HL-60 (cell line): ENCODE measurements at regions not wholly inside any gene's neighbourhood (a gene's known extent, or its start where the extent isn't known, plus 50 kb on each side); places are given as distances from the start of the nearest gene placed in this dataset.

Experiments used
- DNase-seq, 2 experiments: peaks; one replicate each; pipeline ENCODE4 v3.0.0-alpha.2; 2010 to 2020; ENCODE audit warnings: low read depth in 1 of 2, low spot score in 1 of 2
- H3K27ac ChIP-seq: fragments of 250-450 bp; sonication (Bioruptor Pico); replicated peaks from 2 replicates; pipeline ENCODE4 v1.5.1; 2020; ENCODE audit warnings: mild to moderate bottlenecking, moderate library complexity
- H3K27me3 ChIP-seq: fragments of 250-450 bp; sonication (Bioruptor Pico); 2 replicates; pipeline ENCODE4 v1.5.1; 2021; ENCODE audit warnings: mild to moderate bottlenecking, moderate library complexity; ENCODE audit not compliant: insufficient read depth, poor library complexity, severe bottlenecking
- H3K4me3 ChIP-seq: replicated peaks from 2 replicates; pipeline ENCODE4 v1.5.1; 2011; ENCODE audit warnings: mild to moderate bottlenecking, control low read depth, low read length; ENCODE audit not compliant: insufficient read depth
- GABPA ChIP-seq: IDR thresholded peaks from 2 replicates; pipeline ENCODE4 v1.6.1; 2012; ENCODE audit warnings: low read depth
- POLR2AphosphoS5 ChIP-seq: IDR thresholded peaks from 2 replicates; pipeline ENCODE4 v1.6.1; 2012; ENCODE audit warnings: low read depth
- SPI1 ChIP-seq: IDR thresholded peaks from 2 replicates; pipeline ENCODE4 v1.6.1; 2012; ENCODE audit warnings: low read depth, mild to moderate bottlenecking, borderline replicate concordance
- TF ChIP-seq, protein P1 (sequence below): IDR thresholded peaks from one replicate; pipeline ENCODE4 v1.5.1; 2011; ENCODE audit warnings: low read length, control low read depth, inconsistent platforms; ENCODE audit not compliant: insufficient read depth
- TF ChIP-seq, protein P2 (sequence below): IDR thresholded peaks from 2 replicates; pipeline ENCODE4 v1.6.1; 2012; ENCODE audit warnings: low read depth; ENCODE audit not compliant: insufficient replicate concordance

DNA sequence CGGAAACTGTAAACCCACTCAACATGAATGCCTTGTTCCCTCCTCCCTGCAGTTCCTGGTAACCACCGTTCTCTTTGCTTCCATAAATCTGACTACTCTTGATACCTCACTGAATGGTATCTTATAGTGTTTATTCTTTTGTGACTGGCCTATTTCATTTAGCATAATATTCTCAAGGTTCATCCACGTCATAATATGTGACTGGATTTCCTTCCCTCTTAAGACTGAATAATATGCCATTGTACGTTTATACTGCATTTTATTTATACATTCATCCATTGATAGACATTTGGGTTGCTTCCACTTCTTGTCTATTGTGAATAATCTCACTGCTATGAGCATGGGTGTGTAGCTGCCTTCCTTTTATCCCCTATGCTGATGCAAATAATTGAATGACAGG lies 253.3 kb upstream of the SMARCA2 start:
- Histone ChIP-seq H3K27me3 (no peaks in the 10 kb centered on the region), H3K27ac (no peak overlapping the region), H3K4me3 (no peak overlapping the region)
- TF ChIP-seq SPI1 (no peak), POLR2AphosphoS5 (no peak), GABPA (no peak)
- TF ChIP-seq, protein P1, sequence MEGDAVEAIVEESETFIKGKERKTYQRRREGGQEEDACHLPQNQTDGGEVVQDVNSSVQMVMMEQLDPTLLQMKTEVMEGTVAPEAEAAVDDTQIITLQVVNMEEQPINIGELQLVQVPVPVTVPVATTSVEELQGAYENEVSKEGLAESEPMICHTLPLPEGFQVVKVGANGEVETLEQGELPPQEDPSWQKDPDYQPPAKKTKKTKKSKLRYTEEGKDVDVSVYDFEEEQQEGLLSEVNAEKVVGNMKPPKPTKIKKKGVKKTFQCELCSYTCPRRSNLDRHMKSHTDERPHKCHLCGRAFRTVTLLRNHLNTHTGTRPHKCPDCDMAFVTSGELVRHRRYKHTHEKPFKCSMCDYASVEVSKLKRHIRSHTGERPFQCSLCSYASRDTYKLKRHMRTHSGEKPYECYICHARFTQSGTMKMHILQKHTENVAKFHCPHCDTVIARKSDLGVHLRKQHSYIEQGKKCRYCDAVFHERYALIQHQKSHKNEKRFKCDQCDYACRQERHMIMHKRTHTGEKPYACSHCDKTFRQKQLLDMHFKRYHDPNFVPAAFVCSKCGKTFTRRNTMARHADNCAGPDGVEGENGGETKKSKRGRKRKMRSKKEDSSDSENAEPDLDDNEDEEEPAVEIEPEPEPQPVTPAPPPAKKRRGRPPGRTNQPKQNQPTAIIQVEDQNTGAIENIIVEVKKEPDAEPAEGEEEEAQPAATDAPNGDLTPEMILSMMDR: no peak
- TF ChIP-seq, protein P2, sequence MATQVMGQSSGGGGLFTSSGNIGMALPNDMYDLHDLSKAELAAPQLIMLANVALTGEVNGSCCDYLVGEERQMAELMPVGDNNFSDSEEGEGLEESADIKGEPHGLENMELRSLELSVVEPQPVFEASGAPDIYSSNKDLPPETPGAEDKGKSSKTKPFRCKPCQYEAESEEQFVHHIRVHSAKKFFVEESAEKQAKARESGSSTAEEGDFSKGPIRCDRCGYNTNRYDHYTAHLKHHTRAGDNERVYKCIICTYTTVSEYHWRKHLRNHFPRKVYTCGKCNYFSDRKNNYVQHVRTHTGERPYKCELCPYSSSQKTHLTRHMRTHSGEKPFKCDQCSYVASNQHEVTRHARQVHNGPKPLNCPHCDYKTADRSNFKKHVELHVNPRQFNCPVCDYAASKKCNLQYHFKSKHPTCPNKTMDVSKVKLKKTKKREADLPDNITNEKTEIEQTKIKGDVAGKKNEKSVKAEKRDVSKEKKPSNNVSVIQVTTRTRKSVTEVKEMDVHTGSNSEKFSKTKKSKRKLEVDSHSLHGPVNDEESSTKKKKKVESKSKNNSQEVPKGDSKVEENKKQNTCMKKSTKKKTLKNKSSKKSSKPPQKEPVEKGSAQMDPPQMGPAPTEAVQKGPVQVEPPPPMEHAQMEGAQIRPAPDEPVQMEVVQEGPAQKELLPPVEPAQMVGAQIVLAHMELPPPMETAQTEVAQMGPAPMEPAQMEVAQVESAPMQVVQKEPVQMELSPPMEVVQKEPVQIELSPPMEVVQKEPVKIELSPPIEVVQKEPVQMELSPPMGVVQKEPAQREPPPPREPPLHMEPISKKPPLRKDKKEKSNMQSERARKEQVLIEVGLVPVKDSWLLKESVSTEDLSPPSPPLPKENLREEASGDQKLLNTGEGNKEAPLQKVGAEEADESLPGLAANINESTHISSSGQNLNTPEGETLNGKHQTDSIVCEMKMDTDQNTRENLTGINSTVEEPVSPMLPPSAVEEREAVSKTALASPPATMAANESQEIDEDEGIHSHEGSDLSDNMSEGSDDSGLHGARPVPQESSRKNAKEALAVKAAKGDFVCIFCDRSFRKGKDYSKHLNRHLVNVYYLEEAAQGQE: no peak
- DNase-seq: no peak

DNA sequence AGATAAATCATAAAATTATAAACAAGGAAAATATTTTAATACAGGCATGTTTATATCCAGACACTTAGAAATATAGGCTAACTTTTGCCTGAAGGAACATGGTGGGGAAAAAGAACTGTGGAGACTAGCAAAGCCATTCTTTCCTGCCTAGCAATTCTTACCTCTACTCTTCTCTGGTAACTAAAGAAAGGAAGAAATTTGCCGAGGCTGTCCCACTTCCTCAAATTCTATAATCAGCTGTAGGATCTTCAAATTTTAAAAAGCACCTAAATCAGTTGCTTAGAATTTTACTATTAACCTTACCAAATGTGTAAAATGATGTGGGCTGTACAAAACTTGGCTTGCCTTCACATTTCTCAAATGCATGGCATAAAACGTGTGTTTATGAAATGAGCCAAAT lies 249.1 kb upstream of the SMARCA2 start:
- DNase-seq: no peak
- Histone ChIP-seq H3K27me3 (no peaks in the 10 kb centered on the region), H3K27ac (no peak overlapping the region), H3K4me3 (no peak overlapping the region)
- TF ChIP-seq POLR2AphosphoS5 (no peak), SPI1 (peak; percentile 76), GABPA (no peak)
- TF ChIP-seq, protein P1: no peak
- TF ChIP-seq, protein P2: no peak

DNA sequence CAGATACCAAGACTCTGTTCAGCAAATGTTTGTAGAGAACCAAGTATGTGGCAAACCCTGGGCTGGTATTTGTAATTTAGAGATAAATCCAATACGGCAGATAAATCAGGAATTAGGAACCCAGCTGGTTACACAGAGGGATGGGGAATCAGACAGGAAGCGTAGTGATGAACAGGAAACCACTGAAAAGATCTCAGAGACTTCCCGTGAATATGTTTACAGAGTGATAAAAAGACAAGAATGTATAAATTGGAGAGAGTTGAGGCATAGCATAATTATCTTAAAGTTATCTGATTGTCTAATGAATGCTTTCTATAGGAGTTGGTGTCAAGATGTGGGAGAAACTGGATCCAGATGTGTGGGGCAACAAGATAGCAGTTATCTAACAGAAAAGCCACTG lies 246.6 kb upstream of the SMARCA2 start:
- TF ChIP-seq POLR2AphosphoS5: no peak
- TF ChIP-seq, protein P1: no peak
- TF ChIP-seq, protein P2: no peak
- TF ChIP-seq GABPA: no peak
- no peak for TF ChIP-seq SPI1
- DNase-seq: no peak
- H3K27ac ChIP-seq: no peak overlapping the region
- H3K27me3 ChIP-seq: no peaks in the 10 kb centered on the region
- no peak overlapping the region for H3K4me3 ChIP-seq
